ENCODE measurements at regions not wholly inside any gene's neighbourhood (a gene's known extent, or its start where the extent isn't known, plus 50 kb on each side); places are given as distances from the start of the nearest gene placed in this dataset.

GRCh38 chr6:126280287-126280686 lies 59.6 kb upstream of the CENPW start:
- CTCF ChIA-PET = no interaction called here
- TF ChIP-seq BHLHE40 (IDR thresholded peaks at IDR 0.05; ENCODE audit: borderline replicate concordance) (no peak), SUZ12 (IDR thresholded peaks at IDR 0.05) (no peak), L3MBTL2 (conservative IDR thresholded peaks at IDR 0.05) (no peak), FOXM1 (IDR thresholded peaks at IDR 0.05; ENCODE audit: borderline replicate concordance) (no peak), TARDBP (IDR thresholded peaks at IDR 0.05) (no peak), FOXK2 (IDR thresholded peaks at IDR 0.05) (no peak), ELF4 (IDR thresholded peaks at IDR 0.05) (no peak), PKNOX1 (IDR thresholded peaks at IDR 0.05) (no peak), CTBP1 (IDR thresholded peaks at IDR 0.05; ENCODE audit: borderline replicate concordance) (no peak), ARNT (IDR thresholded peaks at IDR 0.05) (no peak), LEF1 (IDR thresholded peaks at IDR 0.05; ENCODE audit: borderline replicate concordance) (no peak), HDGF (IDR thresholded peaks at IDR 0.05; ENCODE audit: borderline replicate concordance) (no peak), SP1 (IDR thresholded peaks at IDR 0.05) (no peak)
- POLR2A ChIA-PET = no interaction called here

GRCh38 chr6:126285871-126286365 lies 54.0 kb upstream of the CENPW start:
- CTCF ChIA-PET = no interaction called here
- TF ChIP-seq CTBP1 (IDR thresholded peaks at IDR 0.05; ENCODE audit: borderline replicate concordance) (no peak), HDGF (IDR thresholded peaks at IDR 0.05; ENCODE audit: borderline replicate concordance) (no peak), FOXK2 (IDR thresholded peaks at IDR 0.05) (no peak), ZNF384 (IDR thresholded peaks at IDR 0.05) (no peak), SP1 (IDR thresholded peaks at IDR 0.05) (no peak), SUZ12 (IDR thresholded peaks at IDR 0.05) (no peak), NFRKB (IDR thresholded peaks at IDR 0.05) (no peak), L3MBTL2 (conservative IDR thresholded peaks at IDR 0.05) (no peak), ELF4 (IDR thresholded peaks at IDR 0.05) (no peak), PKNOX1 (IDR thresholded peaks at IDR 0.05) (no peak), FOXM1 (IDR thresholded peaks at IDR 0.05; ENCODE audit: borderline replicate concordance) (no peak), ARNT (IDR thresholded peaks at IDR 0.05) (no peak), TARDBP (IDR thresholded peaks at IDR 0.05) (no peak), FOXA1 (IDR thresholded peaks at IDR 0.05) (no peak), LEF1 (IDR thresholded peaks at IDR 0.05; ENCODE audit: borderline replicate concordance) (no peak), BHLHE40 (IDR thresholded peaks at IDR 0.05; ENCODE audit: borderline replicate concordance) (no peak)
- POLR2A ChIA-PET = no interaction called here
- DNase-seq (ENCODE audit: extremely low spot score) = no peak

More at GRCh38 chr6:126280287-126280686, 59.6 kb upstream of the CENPW start:
- DNase-seq (ENCODE audit: extremely low spot score) = no peak
